Activated naive CD8-positive, alpha-beta T cell treated with anti-CD3 and anti-CD28 coated beads, Interleukin-2, amount 50 U/mL, for 16 hours (primary cell): ENCODE measurements at regions not wholly inside any gene's neighbourhood (a gene's known extent, or its start where the extent isn't known, plus 50 kb on each side); places are given as distances from the start of the nearest gene placed in this dataset.
"Not testable (repeated sequence)": the region's sequence is repeated elsewhere in the genome, so short reads cannot be mapped to it uniquely, and the experiment has no call there.

Source experiments
- DNase-seq: peaks from one replicate; pipeline ENCODE4 v3.0.0-alpha.2; 2020; ENCODE audit warnings: low read depth, low spot score

GRCh38 chr13:50129706-50130122 is 114.5 kb downstream of the KCNRG start:
- DNase-seq: no peak

GRCh38 chr13:50130123-50130946 is 115.1 kb downstream of the KCNRG start:
- DNase-seq: no peak

GRCh38 chr13:50131920-50132903 is 117.0 kb downstream of the KCNRG start:
- DNase-seq: no peak

GRCh38 chr13:50132904-50133357 is 117.7 kb downstream of the KCNRG start:
- no peak for DNase-seq

GRCh38 chr13:50133358-50133953 is 118.2 kb downstream of the KCNRG start:
- DNase-seq: no peak

- DNase-seq: no peak
Measured at GRCh38 chr13:50136226-50136625, 121.0 kb downstream of the KCNRG start.

GRCh38 chr13:50136678-50137077 is 121.4 kb downstream of the KCNRG start:
- no peak for DNase-seq

GRCh38 chr13:50139435-50139934 is 124.2 kb downstream of the KCNRG start:
- not testable (repeated sequence) for DNase-seq

- DNase-seq: no peak
Measured at GRCh38 chr13:50140153-50140552, 124.9 kb downstream of the KCNRG start.

GRCh38 chr13:50140581-50141374 is 125.5 kb downstream of the KCNRG start:
- DNase-seq: no peak

- no peak for DNase-seq
Measured at GRCh38 chr13:50141375-50141975, 126.2 kb downstream of the KCNRG start.

- no peak for DNase-seq
Measured at GRCh38 chr13:50144246-50145160, 129.3 kb downstream of the KCNRG start.

GRCh38 chr13:50149214-50149613 is 134.0 kb downstream of the KCNRG start:
- no peak for DNase-seq

- no peak for DNase-seq
Measured at GRCh38 chr13:50149932-50150331, 134.7 kb downstream of the KCNRG start.

GRCh38 chr13:50152224-50152623 is 137.0 kb downstream of the KCNRG start:
- DNase-seq: no peak

- no peak for DNase-seq
Measured at GRCh38 chr13:50152655-50153309, 137.5 kb downstream of the KCNRG start.

- DNase-seq: no peak
Measured at GRCh38 chr13:50153401-50153800, 138.2 kb downstream of the KCNRG start.

- no peak for DNase-seq
Measured at GRCh38 chr13:50153876-50154275, 138.6 kb downstream of the KCNRG start.

GRCh38 chr13:50154697-50155096 is 139.5 kb downstream of the KCNRG start:
- no peak for DNase-seq
